ENCODE measurements at regions not wholly inside any gene's neighbourhood (a gene's known extent, or its start where the extent isn't known, plus 50 kb on each side); places are given as distances from the start of the nearest gene placed in this dataset.

DNA sequence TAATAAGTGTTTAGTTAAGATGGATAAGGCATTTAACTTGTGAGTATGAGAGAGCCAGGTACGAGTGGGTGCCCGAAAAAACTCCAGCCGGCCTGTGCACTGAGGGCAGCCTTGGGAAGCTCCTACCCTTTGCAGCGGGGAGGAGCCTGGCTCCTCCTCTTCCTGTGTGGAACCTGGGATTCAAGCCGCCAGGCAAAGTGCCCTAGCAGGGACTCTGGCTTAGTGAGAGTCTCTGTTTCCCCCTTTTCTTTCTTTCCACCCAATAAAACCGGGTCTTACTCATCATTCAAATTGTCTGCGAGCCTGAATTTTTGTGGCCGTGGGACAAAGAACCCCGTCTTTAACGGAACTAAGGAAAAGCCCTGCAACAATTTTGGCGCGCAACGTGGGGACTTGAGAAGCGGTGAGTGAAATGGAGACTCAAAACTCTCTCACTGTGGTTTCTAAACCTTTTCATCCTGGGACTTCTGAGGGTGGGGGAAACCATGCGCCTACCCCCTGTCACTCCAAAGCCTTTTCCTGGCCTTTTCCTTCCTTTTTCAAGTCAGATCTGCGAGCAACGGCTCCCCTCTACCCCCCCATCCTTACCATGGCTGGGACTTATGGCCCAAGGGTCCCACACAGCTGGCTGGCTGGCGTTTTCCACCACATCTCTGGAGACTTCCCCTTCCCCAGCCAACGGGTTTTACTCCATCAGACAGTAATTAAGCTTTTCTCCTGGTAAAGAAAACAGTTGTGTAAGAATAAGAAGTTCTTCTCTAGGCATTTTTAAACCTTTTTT, 535.7 kb upstream of the ACO1 start:
- intact Hi-C loops (cut with micrococcal nuclease): no loop called here
- peaks cover 5% of the 10 kb centered on the region for H3K36me3 Mint-ChIP-seq
- no peak overlapping the region for H3K27ac Mint-ChIP-seq
- no peaks in the 10 kb centered on the region for H3K27me3 ChIP-seq (ENCODE audit: control insufficient read depth, insufficient read depth, low read length)
- H3K36me3 ChIP-seq (ENCODE audit: control insufficient read depth, insufficient read depth, low read length): no peaks in the 10 kb centered on the region
- no peaks in the 10 kb centered on the region for H3K27me3 Mint-ChIP-seq (ENCODE audit: low read depth in 2 of 2)
- no peaks in the 10 kb centered on the region for H3K4me1 ChIP-seq (ENCODE audit: control insufficient read depth, insufficient read depth, low read length)
- no peak for DNase-seq
- H3K4me3 ChIP-seq (ENCODE audit: low read length): no peak overlapping the region
- 87% methylated on average over 18 of the region's 19 CpGs for WGBS (ENCODE audit: insufficient coverage)
- TF ChIP-seq, protein P1, sequence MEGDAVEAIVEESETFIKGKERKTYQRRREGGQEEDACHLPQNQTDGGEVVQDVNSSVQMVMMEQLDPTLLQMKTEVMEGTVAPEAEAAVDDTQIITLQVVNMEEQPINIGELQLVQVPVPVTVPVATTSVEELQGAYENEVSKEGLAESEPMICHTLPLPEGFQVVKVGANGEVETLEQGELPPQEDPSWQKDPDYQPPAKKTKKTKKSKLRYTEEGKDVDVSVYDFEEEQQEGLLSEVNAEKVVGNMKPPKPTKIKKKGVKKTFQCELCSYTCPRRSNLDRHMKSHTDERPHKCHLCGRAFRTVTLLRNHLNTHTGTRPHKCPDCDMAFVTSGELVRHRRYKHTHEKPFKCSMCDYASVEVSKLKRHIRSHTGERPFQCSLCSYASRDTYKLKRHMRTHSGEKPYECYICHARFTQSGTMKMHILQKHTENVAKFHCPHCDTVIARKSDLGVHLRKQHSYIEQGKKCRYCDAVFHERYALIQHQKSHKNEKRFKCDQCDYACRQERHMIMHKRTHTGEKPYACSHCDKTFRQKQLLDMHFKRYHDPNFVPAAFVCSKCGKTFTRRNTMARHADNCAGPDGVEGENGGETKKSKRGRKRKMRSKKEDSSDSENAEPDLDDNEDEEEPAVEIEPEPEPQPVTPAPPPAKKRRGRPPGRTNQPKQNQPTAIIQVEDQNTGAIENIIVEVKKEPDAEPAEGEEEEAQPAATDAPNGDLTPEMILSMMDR (IDR thresholded peaks at IDR 0.05): no peak
- no peak overlapping the region for H3K4me3 Mint-ChIP-seq
- H3K4me1 Mint-ChIP-seq: no peaks in the 10 kb centered on the region
- no peak for ATAC-seq
- H3K9me3 ChIP-seq (ENCODE audit: control insufficient read depth, insufficient read depth, low read length): no peaks in the 10 kb centered on the region
- peaks cover 6 to 7% of the 10 kb centered on the region in 2 donors for H3K9me3 Mint-ChIP-seq
- H3K27ac ChIP-seq (ENCODE audit: low read length): no peak overlapping the region

DNA sequence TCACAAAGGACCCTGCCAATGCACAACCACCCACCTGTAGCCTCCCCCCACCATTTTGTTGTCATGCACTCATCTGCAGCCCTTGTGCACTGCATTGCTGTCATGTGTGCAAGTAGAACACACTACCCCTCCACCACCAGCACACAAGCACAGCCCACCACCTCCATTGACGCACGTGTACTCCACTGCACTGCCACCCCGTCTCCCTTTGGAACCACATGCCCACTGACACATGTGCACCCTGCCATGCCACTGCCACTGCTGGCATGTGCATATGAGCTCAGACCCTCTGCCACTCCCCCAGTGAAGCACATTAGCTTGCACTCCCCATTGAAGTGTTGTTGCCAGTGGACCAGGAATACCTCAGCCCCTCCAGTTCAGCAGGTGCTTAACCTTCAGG, 530.3 kb upstream of the ACO1 start:
- Mint-ChIP-seq H3K4me1 (no peaks in the 10 kb centered on the region), H3K4me3 (no peak overlapping the region), H3K9me3 (peaks cover 22 to 25% of the 10 kb centered on the region in 2 donors), H3K27me3 (ENCODE audit: low read depth in 2 of 2) (no peaks in the 10 kb centered on the region), H3K27ac (no peak overlapping the region), H3K36me3 (peaks cover 13% of the 10 kb centered on the region)
- intact Hi-C loops (cut with micrococcal nuclease): no loop called here
- ATAC-seq (no peak), DNase-seq (no peak)
- no peaks in the 10 kb centered on the region for H3K4me1 ChIP-seq (ENCODE audit: control insufficient read depth, insufficient read depth, low read length)
- H3K9me3 ChIP-seq (ENCODE audit: control insufficient read depth, insufficient read depth, low read length): peaks cover 4% of the 10 kb centered on the region
- H3K4me3 ChIP-seq (ENCODE audit: low read length): no peak overlapping the region
- 90% methylated on average over 3 of the region's 3 CpGs for WGBS (ENCODE audit: insufficient coverage)
- no peaks in the 10 kb centered on the region for H3K36me3 ChIP-seq (ENCODE audit: control insufficient read depth, insufficient read depth, low read length)
- TF ChIP-seq, protein P1 (IDR thresholded peaks at IDR 0.05): no peak
- no peaks in the 10 kb centered on the region for H3K27me3 ChIP-seq (ENCODE audit: control insufficient read depth, insufficient read depth, low read length)
- no peak overlapping the region for H3K27ac ChIP-seq (ENCODE audit: low read length)

DNA sequence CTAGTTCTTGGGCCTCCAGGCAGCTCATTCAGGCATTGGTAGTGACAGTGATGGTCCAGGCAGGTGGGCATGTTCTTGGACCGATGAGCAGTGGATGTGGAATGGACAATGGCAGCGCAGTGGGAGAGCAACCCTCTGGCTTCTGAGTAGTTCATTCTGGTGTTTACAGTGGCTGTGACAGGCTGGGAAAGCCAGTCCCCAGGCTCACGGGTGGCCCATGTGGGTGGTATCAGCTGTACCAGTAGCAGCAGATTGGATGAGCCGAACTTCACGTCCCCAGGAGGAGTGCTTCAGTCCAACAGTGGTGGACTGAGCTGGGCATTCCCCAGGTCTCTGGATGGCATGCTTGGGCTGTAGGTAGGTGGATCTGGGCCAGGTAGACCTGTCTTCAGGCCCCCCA, 515.6 kb upstream of the ACO1 start:
- intact Hi-C loops (cut with micrococcal nuclease): no loop called here
- H3K4me3 ChIP-seq (ENCODE audit: low read length): no peak overlapping the region
- H3K4me1 ChIP-seq (ENCODE audit: control insufficient read depth, insufficient read depth, low read length): no peaks in the 10 kb centered on the region
- Mint-ChIP-seq H3K27me3 (ENCODE audit: low read depth in 2 of 2) (no peaks in the 10 kb centered on the region), H3K36me3 (peaks cover 6% of the 10 kb centered on the region), H3K27ac (no peak overlapping the region), H3K4me3 (no peak overlapping the region), H3K4me1 (no peaks in the 10 kb centered on the region), H3K9me3 (peaks cover 13 to 19% of the 10 kb centered on the region in 2 donors)
- H3K27me3 ChIP-seq (ENCODE audit: control insufficient read depth, insufficient read depth, low read length): no peaks in the 10 kb centered on the region
- ATAC-seq: no peak
- H3K9me3 ChIP-seq (ENCODE audit: control insufficient read depth, insufficient read depth, low read length): peaks cover 8% of the 10 kb centered on the region
- WGBS (ENCODE audit: insufficient coverage): 92% methylated on average over 5 of the region's 5 CpGs
- H3K27ac ChIP-seq (ENCODE audit: low read length): no peak overlapping the region
- TF ChIP-seq, protein P1 (IDR thresholded peaks at IDR 0.05): no peak
- H3K36me3 ChIP-seq (ENCODE audit: control insufficient read depth, insufficient read depth, low read length): no peaks in the 10 kb centered on the region
- DNase-seq: no peak

DNA sequence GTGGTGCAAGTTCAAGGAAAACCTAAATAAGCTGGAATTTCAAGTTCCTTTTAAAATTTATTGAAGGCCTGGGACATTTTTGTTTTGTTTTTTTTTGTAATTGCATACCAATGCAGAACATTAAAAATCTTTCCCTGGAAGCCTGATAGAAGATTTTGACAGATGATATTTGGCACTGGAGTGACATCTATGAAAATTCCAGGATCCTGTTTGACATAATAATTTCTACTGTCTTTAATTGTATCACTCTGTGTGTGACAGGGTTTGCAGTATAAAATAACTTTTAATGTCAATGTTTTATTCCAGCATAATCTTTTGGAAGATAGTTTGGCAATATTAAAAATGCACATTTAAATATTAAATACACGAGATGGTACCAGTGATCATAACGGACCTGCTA, 514.2 kb upstream of the ACO1 start:
- TF ChIP-seq, protein P1 (IDR thresholded peaks at IDR 0.05): no peak
- Mint-ChIP-seq H3K27ac (no peak overlapping the region), H3K9me3 (peaks cover 13 to 21% of the 10 kb centered on the region in 2 donors), H3K36me3 (peaks cover 6% of the 10 kb centered on the region), H3K4me1 (no peaks in the 10 kb centered on the region), H3K4me3 (no peak overlapping the region), H3K27me3 (ENCODE audit: low read depth in 2 of 2) (no peaks in the 10 kb centered on the region)
- Histone ChIP-seq H3K4me1 (ENCODE audit: control insufficient read depth, insufficient read depth, low read length) (no peaks in the 10 kb centered on the region), H3K27me3 (ENCODE audit: control insufficient read depth, insufficient read depth, low read length) (no peaks in the 10 kb centered on the region), H3K4me3 (ENCODE audit: low read length) (no peak overlapping the region), H3K9me3 (ENCODE audit: control insufficient read depth, insufficient read depth, low read length) (peaks cover 8% of the 10 kb centered on the region), H3K36me3 (ENCODE audit: control insufficient read depth, insufficient read depth, low read length) (no peaks in the 10 kb centered on the region), H3K27ac (ENCODE audit: low read length) (no peak overlapping the region)
- ATAC-seq (no peak), DNase-seq (no peak)
- 60% methylated on average over 2 of the region's 2 CpGs for WGBS (ENCODE audit: insufficient coverage)
- intact Hi-C loops (cut with micrococcal nuclease): no loop called here
